ENCODE measurements at regions not wholly inside any gene's neighbourhood (a gene's known extent, or its start where the extent isn't known, plus 50 kb on each side); places are given as distances from the start of the nearest gene placed in this dataset.

GRCh38 chr13:84491952-84492351 is 609.7 kb upstream of the SLITRK1 start:
- Histone ChIP-seq H3K4me1 (ENCODE audit: insufficient read depth, low read length, poor library complexity, severe bottlenecking) (no peaks in the 10 kb centered on the region), H2AFZ (ENCODE audit: low read length) (no peak overlapping the region), H3K79me2 (ENCODE audit: insufficient read depth, low read depth, low read length) (no peaks in the 10 kb centered on the region), H3K9me2 (ENCODE audit: insufficient read depth, low read length) (no peaks in the 10 kb centered on the region), H3K4me3 (ENCODE audit: low read depth, low read length, poor library complexity, severe bottlenecking) (no peak overlapping the region), H3K9me3 (ENCODE audit: low read length) (no peaks in the 10 kb centered on the region), H3K27ac (ENCODE audit: low read depth, low read length, poor library complexity, severe bottlenecking) (no peak overlapping the region), H3K36me3 (ENCODE audit: insufficient read depth, low read length) (no peaks in the 10 kb centered on the region), H3K4me2 (ENCODE audit: low read length) (no peak overlapping the region), H4K20me1 (ENCODE audit: insufficient read depth, low read length) (no peaks in the 10 kb centered on the region)
- ChIA-PET POLR2A (no interaction called here), CTCF (ENCODE audit: unreplicated experiment) (no interaction called here)
- no peak for TF ChIP-seq EZH2phosphoT487 (IDR thresholded peaks at IDR 0.05; ENCODE audit: borderline replicate concordance, low read depth, low read length)
- BruUV-seq (replicated peaks), result no TSS peak
- no peak for DNase-seq (ENCODE audit: low spot score)
- intact Hi-C loops (cut with micrococcal nuclease; ENCODE audit: unreplicated experiment), result no loop called here

GRCh38 chr13:84487752-84488151 is 605.5 kb upstream of the SLITRK1 start:
- BruUV-seq (replicated peaks), result no TSS peak
- no peaks in the 10 kb centered on the region for H3K79me2 ChIP-seq (ENCODE audit: insufficient read depth, low read depth, low read length)
- POLR2A ChIA-PET, result no interaction called here

GRCh38 chr13:84481958-84482357 is 599.7 kb upstream of the SLITRK1 start:
- POLR2A ChIA-PET, result no interaction called here
- DNase-seq (ENCODE audit: low spot score), result no peak
- Histone ChIP-seq H3K79me2 (ENCODE audit: insufficient read depth, low read depth, low read length) (no peaks in the 10 kb centered on the region), H3K9me2 (ENCODE audit: insufficient read depth, low read length) (peaks cover 4% of the 10 kb centered on the region; the same call in 1 of the 2 replicates), H3K4me2 (ENCODE audit: low read length) (no peak overlapping the region), H3K4me1 (ENCODE audit: insufficient read depth, low read length, poor library complexity, severe bottlenecking) (no peaks in the 10 kb centered on the region), H3K4me3 (ENCODE audit: low read depth, low read length, poor library complexity, severe bottlenecking) (no peak overlapping the region), H3K36me3 (ENCODE audit: insufficient read depth, low read length) (no peaks in the 10 kb centered on the region), H3K9me3 (ENCODE audit: low read length) (no peaks in the 10 kb centered on the region), H4K20me1 (ENCODE audit: insufficient read depth, low read length) (no peaks in the 10 kb centered on the region), H2AFZ (ENCODE audit: low read length) (no peak overlapping the region), H3K27ac (ENCODE audit: low read depth, low read length, poor library complexity, severe bottlenecking) (no peak overlapping the region)
- TF ChIP-seq CTCF (conservative IDR thresholded peaks at IDR 0.05; ENCODE audit: low read length) (no peak), EZH2phosphoT487 (IDR thresholded peaks at IDR 0.05; ENCODE audit: borderline replicate concordance, low read depth, low read length) (no peak)
- no TSS peak for BruUV-seq (replicated peaks)
- CTCF ChIA-PET (ENCODE audit: unreplicated experiment), result no interaction called here
- intact Hi-C loops (cut with micrococcal nuclease; ENCODE audit: unreplicated experiment), result no loop called here

More at GRCh38 chr13:84487752-84488151, 605.5 kb upstream of the SLITRK1 start:
- H2AFZ ChIP-seq (ENCODE audit: low read length), result no peak overlapping the region
- H4K20me1 ChIP-seq (ENCODE audit: insufficient read depth, low read length), result no peaks in the 10 kb centered on the region
- H3K9me2 ChIP-seq (ENCODE audit: insufficient read depth, low read length), result no peaks in the 10 kb centered on the region
- H3K4me1 ChIP-seq (ENCODE audit: insufficient read depth, low read length, poor library complexity, severe bottlenecking), result no peaks in the 10 kb centered on the region
- no peak overlapping the region for H3K27ac ChIP-seq (ENCODE audit: low read depth, low read length, poor library complexity, severe bottlenecking)
- CTCF ChIA-PET (ENCODE audit: unreplicated experiment), result no interaction called here
- H3K36me3 ChIP-seq (ENCODE audit: insufficient read depth, low read length), result no peaks in the 10 kb centered on the region
- TF ChIP-seq CTCF (conservative IDR thresholded peaks at IDR 0.05; ENCODE audit: low read length), result no peak
- H3K4me3 ChIP-seq (ENCODE audit: low read depth, low read length, poor library complexity, severe bottlenecking), result no peak overlapping the region
- intact Hi-C loops (cut with micrococcal nuclease; ENCODE audit: unreplicated experiment), result no loop called here
- H3K9me3 ChIP-seq (ENCODE audit: low read length), result no peaks in the 10 kb centered on the region
- no peak overlapping the region for H3K4me2 ChIP-seq (ENCODE audit: low read length)
- no peak for DNase-seq (ENCODE audit: low spot score)
